Liver (tissue), 7 donors: ENCODE measurements at regions not wholly inside any gene's neighbourhood (a gene's known extent, or its start where the extent isn't known, plus 50 kb on each side); places are given as distances from the start of the nearest gene placed in this dataset.

Experiments
- DNase-seq: peaks from one replicate; pipeline ENCODE4 v3.0.0-alpha.2; 2017; ENCODE audit warnings: low spot score
- H3K27ac ChIP-seq, 2 donors: one replicate each; pipeline ENCODE4 v1.7.0; 2013; ENCODE audit warnings: inconsistent platforms in 2 of 2, low read length in 2 of 2, control low read depth in 1 of 2, low read depth in 1 of 2, mild to moderate bottlenecking in 1 of 2
- H3K27me3 ChIP-seq, 4 donors: one replicate each; pipeline versions ENCODE4 v1.6.1 to v1.7.0; 2013; ENCODE audit warnings: low read length in 3 of 4, inconsistent platforms in 1 of 4, mild to moderate bottlenecking in 1 of 4, moderate library complexity in 1 of 4; ENCODE audit not compliant: control insufficient read depth in 4 of 4, insufficient read depth in 4 of 4
- H3K36me3 ChIP-seq, 4 donors: one replicate each; pipeline versions ENCODE4 v1.6.1 to v1.7.0; 2013; ENCODE audit warnings: low read length in 3 of 4, mild to moderate bottlenecking in 3 of 4, low read depth in 1 of 4, moderate library complexity in 1 of 4; ENCODE audit not compliant: control insufficient read depth in 4 of 4, insufficient read depth in 3 of 4
- H3K4me1 ChIP-seq, 4 donors: one replicate each; pipeline versions ENCODE4 v1.6.1 to v1.7.0; 2013; ENCODE audit warnings: low read length in 3 of 4, mild to moderate bottlenecking in 3 of 4, moderate library complexity in 1 of 4; ENCODE audit not compliant: control insufficient read depth in 4 of 4, insufficient read depth in 4 of 4
- H3K4me3 ChIP-seq, 3 donors: one replicate each; pipeline versions ENCODE4 v1.6.1 to v1.7.0; 2013; ENCODE audit warnings: low read length in 3 of 3, control low read depth in 1 of 3, low read depth in 1 of 3, mild to moderate bottlenecking in 1 of 3
- H3K9ac ChIP-seq, 2 donors: one replicate each; pipeline ENCODE4 v1.7.0; 2013; ENCODE audit warnings: low read length in 2 of 2, mild to moderate bottlenecking in 2 of 2, moderate library complexity in 2 of 2, control low read depth in 1 of 2, low read depth in 1 of 2
- H3K9me3 ChIP-seq, 4 donors: one replicate each; pipeline versions ENCODE4 v1.6.1 to v1.7.0; 2013; ENCODE audit warnings: low read length in 3 of 4; ENCODE audit not compliant: control insufficient read depth in 4 of 4
- CTCF ChIP-seq: fragments of 150-350 bp; IDR thresholded peaks from 2 replicates; pipeline ENCODE4 v1.5.1; 2017; ENCODE audit warnings: improper control_type of control experiment, low read depth, low read length; ENCODE audit not compliant: missing input control
- ZBTB33 ChIP-seq: IDR thresholded peaks from 2 replicates; pipeline ENCODE4 v1.6.1; 2016; ENCODE audit warnings: antibody characterized with exemption
- WGBS: extraction: QIAGEN DNeasy Blood & Tissue Kit; methylation state at CpG from one replicate; pipeline ENCODE4 v1.1.7; 2013; 5-methylcytosine and 5-hydroxymethylcytosine counted together
- donor health status: healthy.
- donor health status: healthy.
- donor health status: healthy.
- donor health status: healthy.

- no peak overlapping the region for H3K9ac ChIP-seq
- no peaks in the 10 kb centered on the region for H3K4me1 ChIP-seq
- H3K27ac ChIP-seq, result no peak overlapping the region
- no peaks in the 10 kb centered on the region for H3K9me3 ChIP-seq
- WGBS, result 31% methylated on average over 2 of the region's 2 CpGs
- H3K4me3 ChIP-seq, result no peak overlapping the region
- DNase-seq, result no peak
- TF ChIP-seq ZBTB33 (no peak), CTCF (no peak)
- H3K36me3 ChIP-seq, result no peaks in the 10 kb centered on the region
- H3K27me3 ChIP-seq, result no peaks in the 10 kb centered on the region
Observed at GRCh38 chr7:19830604-19831003, 57.2 kb upstream of the TMEM196 start.
